Endodermal cell (in vitro differentiated cells): ENCODE measurements at regions not wholly inside any gene's neighbourhood (a gene's known extent, or its start where the extent isn't known, plus 50 kb on each side); places are given as distances from the start of the nearest gene placed in this dataset.

Experiments used
- DNase-seq: peaks from one replicate; pipeline ENCODE4 v3.0.0-alpha.2; 2017
- H3K27ac ChIP-seq: 2 replicates; pipeline ENCODE4 v1.5.1; 2013; ENCODE audit warnings: mild to moderate bottlenecking, low read depth, low read length, moderate library complexity
- H3K27me3 ChIP-seq: 2 replicates; pipeline ENCODE4 v1.6.1; 2013; ENCODE audit warnings: mild to moderate bottlenecking, low read length, moderate library complexity; ENCODE audit not compliant: insufficient read depth, control insufficient read depth, poor library complexity, severe bottlenecking
- H3K36me3 ChIP-seq: 2 replicates; pipeline ENCODE4 v1.7.0; 2013; ENCODE audit warnings: mild to moderate bottlenecking, low read length, moderate library complexity; ENCODE audit not compliant: control insufficient read depth, insufficient read depth
- H3K4me1 ChIP-seq: one replicate; pipeline ENCODE4 v1.7.0; 2013; ENCODE audit warnings: low read length; ENCODE audit not compliant: control insufficient read depth, insufficient read depth
- H3K4me3 ChIP-seq: 2 replicates; pipeline ENCODE4 v1.5.1; 2013; ENCODE audit warnings: mild to moderate bottlenecking, low read length, moderate library complexity
- H3K9ac ChIP-seq: 2 replicates; pipeline ENCODE4 v1.6.1; 2013; ENCODE audit warnings: mild to moderate bottlenecking, low read length, moderate library complexity; ENCODE audit not compliant: poor library complexity, severe bottlenecking; ENCODE audit errors: extremely low read depth
- H3K9me3 ChIP-seq: 2 replicates; pipeline ENCODE4 v1.6.1; 2013; ENCODE audit warnings: mild to moderate bottlenecking, low read length, moderate library complexity; ENCODE audit not compliant: control insufficient read depth
- H3K27ac Mint-ChIP-seq: 2 replicates; pipeline ENCODE4 v1.8.0; 2020; ENCODE audit warnings: mixed read lengths
- H3K27me3 Mint-ChIP-seq: 2 replicates; pipeline ENCODE4 v1.8.0; 2021; ENCODE audit warnings: mild to moderate bottlenecking, mixed read lengths; ENCODE audit not compliant: insufficient read depth
- H3K36me3 Mint-ChIP-seq: 2 replicates; pipeline ENCODE4 v1.8.0; 2020; ENCODE audit warnings: low read depth, mixed read lengths
- H3K4me1 Mint-ChIP-seq: 2 replicates; pipeline ENCODE4 v1.8.0; 2020; ENCODE audit warnings: mixed read lengths
- H3K4me3 Mint-ChIP-seq: 2 replicates; pipeline ENCODE4 v1.8.0; 2020; ENCODE audit warnings: mild to moderate bottlenecking, moderate library complexity, mixed read lengths
- H3K9me3 Mint-ChIP-seq: 2 replicates; pipeline ENCODE4 v1.8.0; 2020; ENCODE audit warnings: mild to moderate bottlenecking, mixed read lengths
- WGBS, 2 experiments: methylation state at CpG; one replicate each; pipeline versions ENCODE4 v1.1.5 to v1.1.7; 2013; ENCODE audit warnings: missing lambda C conversion rate in 2 of 2, mixed read lengths in 1 of 2; ENCODE audit not compliant: insufficient coverage in 1 of 2, insufficient read length in 1 of 2; 5-methylcytosine and 5-hydroxymethylcytosine counted together
- TF ChIP-seq, protein P1 (sequence below): fragments of 200-600 bp; sonication (generic); conservative IDR thresholded peaks from 2 replicates; pipeline ENCODE4 v1.5.0; 2021; ENCODE audit warnings: antibody characterized with exemption, mild to moderate bottlenecking

DNA sequence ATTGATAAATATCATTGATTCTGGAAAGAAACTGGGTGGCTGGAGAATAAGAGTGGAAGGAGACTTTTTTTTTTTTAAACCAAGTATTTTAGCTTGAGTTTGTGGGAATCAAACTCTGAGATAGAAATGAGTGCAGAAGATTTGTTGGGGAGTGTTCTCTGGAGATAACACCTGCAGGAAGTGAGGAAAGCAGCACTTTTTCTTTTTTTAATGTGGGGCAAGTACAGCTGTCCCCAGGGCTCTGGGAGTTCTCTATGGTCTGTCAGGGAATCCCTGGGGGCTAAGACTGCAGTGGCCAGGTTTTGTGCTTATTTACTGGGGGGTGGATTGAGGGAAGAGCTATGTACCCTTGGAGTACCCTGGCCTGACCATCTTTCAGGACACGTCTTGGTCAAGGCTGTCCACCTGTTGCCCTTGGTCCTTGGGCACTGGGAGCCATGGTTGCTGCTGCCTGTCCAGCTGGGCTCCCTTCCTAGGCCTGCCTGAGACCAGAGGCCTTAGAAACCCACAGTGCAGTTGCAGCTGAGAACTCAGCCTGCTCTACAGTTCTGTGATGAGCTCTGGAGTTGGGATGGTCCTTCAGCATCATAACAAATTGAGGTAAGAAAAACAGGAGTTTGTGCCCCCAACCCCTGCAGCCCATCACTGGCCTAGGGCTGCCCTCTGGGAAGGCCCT is 85.8 kb downstream of the PHAX start:
- 94 to 100% methylated on average over 1 of the region's 1 CpG for WGBS, 2 experiments
- H3K4me3 Mint-ChIP-seq, result no peak overlapping the region
- Histone ChIP-seq H3K36me3 (no peaks in the 10 kb centered on the region), H3K9ac (no peak overlapping the region), H3K4me3 (no peak overlapping the region), H3K4me1 (no peaks in the 10 kb centered on the region), H3K27ac (no peak overlapping the region), H3K9me3 (no peaks in the 10 kb centered on the region), H3K27me3 (no peaks in the 10 kb centered on the region)
- no peaks in the 10 kb centered on the region for H3K27me3 Mint-ChIP-seq
- TF ChIP-seq, protein P1, sequence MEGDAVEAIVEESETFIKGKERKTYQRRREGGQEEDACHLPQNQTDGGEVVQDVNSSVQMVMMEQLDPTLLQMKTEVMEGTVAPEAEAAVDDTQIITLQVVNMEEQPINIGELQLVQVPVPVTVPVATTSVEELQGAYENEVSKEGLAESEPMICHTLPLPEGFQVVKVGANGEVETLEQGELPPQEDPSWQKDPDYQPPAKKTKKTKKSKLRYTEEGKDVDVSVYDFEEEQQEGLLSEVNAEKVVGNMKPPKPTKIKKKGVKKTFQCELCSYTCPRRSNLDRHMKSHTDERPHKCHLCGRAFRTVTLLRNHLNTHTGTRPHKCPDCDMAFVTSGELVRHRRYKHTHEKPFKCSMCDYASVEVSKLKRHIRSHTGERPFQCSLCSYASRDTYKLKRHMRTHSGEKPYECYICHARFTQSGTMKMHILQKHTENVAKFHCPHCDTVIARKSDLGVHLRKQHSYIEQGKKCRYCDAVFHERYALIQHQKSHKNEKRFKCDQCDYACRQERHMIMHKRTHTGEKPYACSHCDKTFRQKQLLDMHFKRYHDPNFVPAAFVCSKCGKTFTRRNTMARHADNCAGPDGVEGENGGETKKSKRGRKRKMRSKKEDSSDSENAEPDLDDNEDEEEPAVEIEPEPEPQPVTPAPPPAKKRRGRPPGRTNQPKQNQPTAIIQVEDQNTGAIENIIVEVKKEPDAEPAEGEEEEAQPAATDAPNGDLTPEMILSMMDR, result no peak
- H3K4me1 Mint-ChIP-seq, result peaks cover 9% of the 10 kb centered on the region
- no peaks in the 10 kb centered on the region for H3K9me3 Mint-ChIP-seq
- H3K36me3 Mint-ChIP-seq, result no peaks in the 10 kb centered on the region
- peak; percentile 60 for DNase-seq
- H3K27ac Mint-ChIP-seq, result no peak overlapping the region

DNA sequence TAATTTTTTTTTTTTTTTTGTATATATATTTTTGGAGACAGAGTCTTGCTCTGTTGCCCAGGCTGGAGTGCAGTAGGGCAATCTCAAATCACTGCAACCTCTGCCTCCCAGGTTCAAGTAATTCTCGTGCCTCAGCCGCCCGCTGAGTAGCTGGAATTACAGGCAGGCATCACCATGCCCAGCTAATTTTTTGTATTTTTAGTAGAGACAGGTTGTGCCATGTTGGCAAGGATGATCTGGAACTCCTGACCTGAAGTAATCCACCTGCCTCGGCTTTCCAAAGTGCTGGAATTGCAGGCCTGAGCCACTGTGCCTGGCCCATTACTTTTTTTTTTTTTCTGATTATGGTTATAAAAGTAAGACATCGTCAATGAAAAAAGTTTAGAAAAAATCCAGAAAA is 84.0 kb upstream of the LMNB1 start:
- 91 to 97% methylated on average over 3 to 5 of the region's 5 CpGs for WGBS, 2 experiments
- no peaks in the 10 kb centered on the region for H3K27me3 Mint-ChIP-seq

DNA sequence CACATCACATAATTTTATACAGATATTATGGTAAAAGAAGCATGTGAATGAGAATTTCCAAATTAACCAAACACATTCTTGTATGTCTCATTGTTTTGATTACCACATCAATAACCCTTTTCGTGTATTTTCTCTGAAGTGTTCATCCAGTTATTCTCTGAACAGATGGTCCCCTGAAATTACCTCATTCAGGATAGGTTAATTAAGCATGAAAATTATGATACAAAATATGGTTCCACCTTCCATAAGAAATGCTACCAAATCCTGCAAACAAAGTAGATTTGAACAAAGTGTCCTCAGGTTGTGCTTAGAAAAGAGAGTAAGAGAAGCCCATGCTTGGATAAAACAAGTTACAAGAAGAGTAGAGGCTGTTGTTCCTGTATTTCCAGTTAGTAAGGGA is 83.1 kb upstream of the LMNB1 start:
- H3K27ac ChIP-seq, result no peak overlapping the region
- no peak overlapping the region for H3K4me3 ChIP-seq
- H3K27me3 ChIP-seq, result no peaks in the 10 kb centered on the region
- WGBS, 2 experiments, result 89% methylated on average over 1 of the region's 1 CpG; no CpG with 5 or more reads in 1 of the 2 experiments
- no peak for DNase-seq
- Mint-ChIP-seq H3K4me3 (no peak overlapping the region), H3K27ac (no peak overlapping the region), H3K27me3 (no peaks in the 10 kb centered on the region), H3K36me3 (no peaks in the 10 kb centered on the region), H3K4me1 (no peaks in the 10 kb centered on the region), H3K9me3 (no peaks in the 10 kb centered on the region)
- H3K36me3 ChIP-seq, result no peaks in the 10 kb centered on the region
- H3K9me3 ChIP-seq, result no peaks in the 10 kb centered on the region
- no peaks in the 10 kb centered on the region for H3K4me1 ChIP-seq
- TF ChIP-seq, protein P1, result no peak
- no peak overlapping the region for H3K9ac ChIP-seq

More for the DNA sequence above, 84.0 kb upstream of the LMNB1 start:
- no peak overlapping the region for H3K9ac ChIP-seq
- Mint-ChIP-seq H3K27ac (no peak overlapping the region), H3K4me1 (no peaks in the 10 kb centered on the region), H3K36me3 (no peaks in the 10 kb centered on the region), H3K4me3 (no peak overlapping the region), H3K9me3 (no peaks in the 10 kb centered on the region)
- no peak overlapping the region for H3K27ac ChIP-seq
- no peaks in the 10 kb centered on the region for H3K9me3 ChIP-seq
- no peaks in the 10 kb centered on the region for H3K27me3 ChIP-seq
- H3K4me1 ChIP-seq, result no peaks in the 10 kb centered on the region
- H3K36me3 ChIP-seq, result no peaks in the 10 kb centered on the region
- no peak overlapping the region for H3K4me3 ChIP-seq
- TF ChIP-seq, protein P1, result no peak
- DNase-seq, result peak; percentile 10
